Gastrocnemius medialis (tissue), 4 donors: ENCODE measurements at regions not wholly inside any gene's neighbourhood (a gene's known extent, or its start where the extent isn't known, plus 50 kb on each side); places are given as distances from the start of the nearest gene placed in this dataset.

Experiments
- CTCF ChIP-seq, 5 experiments: fragments of 450-650 bp in 3 of 5; fragments of 200-600 bp in 2 of 5; sonication (generic) in 2 of 5; IDR thresholded peaks in 4 of 5; conservative IDR thresholded peaks in 1 of 5; 1 replicate in 4 of 5; 2 replicates in 1 of 5; pipeline ENCODE4 v1.5.1; 2016 to 2019; ENCODE audit warnings: antibody characterized with exemption in 5 of 5, mild to moderate bottlenecking in 3 of 5, moderate library complexity in 3 of 5
- POLR2A ChIP-seq, 2 donors: fragments of 450-650 bp; IDR thresholded peaks; one replicate each; pipeline ENCODE4 v1.6.1; 2017; ENCODE audit warnings: antibody characterized with exemption in 2 of 2, mild to moderate bottlenecking in 2 of 2, moderate library complexity in 2 of 2

- TF ChIP-seq CTCF (IDR thresholded peaks at IDR 0.05 in 4 of 5, conservative IDR thresholded peaks at IDR 0.05 in 1 of 5) (no peak), POLR2A (IDR thresholded peaks at IDR 0.05) (no peak)
Observed at GRCh38 chr4:152074573-152074972, 313.8 kb upstream of the GATB start.
